ENCODE measurements at regions not wholly inside any gene's neighbourhood (a gene's known extent, or its start where the extent isn't known, plus 50 kb on each side); places are given as distances from the start of the nearest gene placed in this dataset.

GRCh38 chr10:21403256-21404015 lies 122.0 kb downstream of the SKIDA1 start:
- TF ChIP-seq ZNF274 (IDR thresholded peaks at IDR 0.05; ENCODE audit: low read depth, low read length), result no peak
- no peak for TF ChIP-seq SUZ12 (IDR thresholded peaks at IDR 0.05; ENCODE audit: extremely low read depth, insufficient read depth, insufficient read length)

Measured in NT2/D1 (cell line).